SK-N-SH (cell line): ENCODE measurements at regions not wholly inside any gene's neighbourhood (a gene's known extent, or its start where the extent isn't known, plus 50 kb on each side); places are given as distances from the start of the nearest gene placed in this dataset.

Experiments
- CTCF ChIA-PET: fragments of 300-600, 350-600 bp; formaldehyde crosslinking; extraction: SDS; loops from one replicate; lab custom pipeline; 2021; lab: Yijun Ruan, JAX
- POLR2A ChIA-PET: fragments of 350-600 bp; sonication (Branson Sonifier 250); formaldehyde crosslinking; extraction: SDS; loops from one replicate; lab custom pipeline; 2020; ENCODE audit warnings: antibody characterized with exemption, inconsistent platforms; lab: Yijun Ruan, JAX
- DNase-seq: peaks from one replicate; pipeline ENCODE4 v3.0.0; 2012
- H2AFZ ChIP-seq: fragments of 200-600 bp; sonication (generic); 2 replicates; pipeline ENCODE4 v1.8.1; 2016; ENCODE audit warnings: antibody characterized with exemption, mild to moderate bottlenecking, low read depth
- H3F3A ChIP-seq: fragments of 200-600 bp; sonication (generic); replicated peaks from 2 replicates; pipeline ENCODE3; 2016; ENCODE audit warnings: antibody characterized with exemption, mild to moderate bottlenecking; ENCODE audit not compliant: insufficient read depth
- H3K27ac ChIP-seq, 2 experiments: fragments of 200-500 bp in 1 of 2; fragments of 200-600 bp in 1 of 2; sonication (Bioruptor generic) in 1 of 2; sonication (generic), shearing (Covaris generic) in 1 of 2; 2 replicates each; pipeline versions ENCODE4 v1.5.1 to v1.6.1; 2014 to 2016; ENCODE audit warnings: low read depth in 2 of 2, inconsistent platforms in 1 of 2, low read length in 1 of 2, mild to moderate bottlenecking in 1 of 2, mixed read lengths in 1 of 2
- H3K27me3 ChIP-seq: fragments of 200-600 bp; sonication (generic), shearing (Covaris generic); 2 replicates; pipeline ENCODE4 v1.6.1; 2016; ENCODE audit warnings: mixed run types; ENCODE audit not compliant: insufficient read depth
- H3K36me3 ChIP-seq, 2 experiments: fragments of 200-500 bp in 1 of 2; fragments of 200-600 bp in 1 of 2; sonication (Bioruptor generic) in 1 of 2; sonication (generic) in 1 of 2; replicated peaks in 1 of 2; 2 replicates each; pipeline versions ENCODE3 to v1.5.1; 2014 to 2016; ENCODE audit warnings: low read length in 1 of 2, mild to moderate bottlenecking in 1 of 2; ENCODE audit not compliant: insufficient read depth in 2 of 2, control insufficient read depth in 1 of 2
- H3K4me1 ChIP-seq, 2 experiments: fragments of 200-500 bp in 1 of 2; fragments of 200-600 bp in 1 of 2; sonication (Bioruptor generic) in 1 of 2; sonication (generic), shearing (Covaris generic) in 1 of 2; 2 replicates each; pipeline versions ENCODE4 v1.5.1 to v1.6.1; 2014 to 2016; ENCODE audit warnings: low read depth in 1 of 2, low read length in 1 of 2, mixed run types in 1 of 2; ENCODE audit not compliant: insufficient read depth in 2 of 2, control insufficient read depth in 1 of 2
- H3K4me2 ChIP-seq: fragments of 200-600 bp; sonication (generic), shearing (Covaris generic); 2 replicates; pipeline ENCODE4 v1.6.1; 2017; ENCODE audit warnings: mixed run types
- H3K4me3 ChIP-seq, 2 experiments: fragments of 200-500 bp in 1 of 2; fragments of 200-600 bp in 1 of 2; sonication (Bioruptor generic) in 1 of 2; sonication (generic), shearing (Covaris generic) in 1 of 2; 2 replicates each; pipeline versions ENCODE4 v1.5.1 to v1.8.1; 2014 to 2016; ENCODE audit warnings: low read depth in 2 of 2, inconsistent platforms in 1 of 2, low read length in 1 of 2, mild to moderate bottlenecking in 1 of 2, mixed read lengths in 1 of 2, moderate library complexity in 1 of 2
- H3K79me2 ChIP-seq: fragments of 200-600 bp; sonication (generic); 2 replicates; pipeline ENCODE4 v1.8.1; 2017; ENCODE audit warnings: mild to moderate bottlenecking; ENCODE audit not compliant: insufficient read depth
- H3K9ac ChIP-seq: fragments of 200-600 bp; sonication (generic); 2 replicates; pipeline ENCODE4 v1.6.1; 2017; ENCODE audit warnings: mixed run types
- H3K9me2 ChIP-seq: fragments of 200-600 bp; sonication (generic); 2 replicates; pipeline ENCODE4 v1.6.1; 2017; ENCODE audit warnings: mixed run types
- H3K9me3 ChIP-seq: fragments of 200-600 bp; sonication (generic); 2 replicates; pipeline ENCODE4 v1.6.1; 2017; ENCODE audit warnings: mixed run types, mild to moderate bottlenecking, moderate library complexity
- H4K20me1 ChIP-seq: fragments of 200-600 bp; sonication (generic); 2 replicates; pipeline ENCODE4 v1.6.1; 2017; ENCODE audit warnings: mild to moderate bottlenecking, mixed run types; ENCODE audit not compliant: insufficient read depth
- CHD2 ChIP-seq: fragments of 150-350 bp; IDR thresholded peaks from 2 replicates; pipeline ENCODE4 v1.6.1; 2018; ENCODE audit warnings: low read length; ENCODE audit not compliant: partially characterized antibody
- EZH2phosphoT487 ChIP-seq: fragments of 200-600 bp; sonication (generic); IDR thresholded peaks from 2 replicates; pipeline ENCODE4 v1.6.1; 2017; ENCODE audit warnings: low read depth, mixed run types, mild to moderate bottlenecking, antibody characterized with exemption, moderate library complexity, borderline replicate concordance
- FOSL2 ChIP-seq: IDR thresholded peaks from 2 replicates; pipeline ENCODE4 v1.4.0; 2012; ENCODE audit warnings: low read depth, mild to moderate bottlenecking, moderate library complexity, borderline replicate concordance
- FOXJ3 ChIP-seq: sonication (generic); formaldehyde crosslinking; IDR thresholded peaks from 2 replicates; pipeline ENCODE4 v1.5.1; 2020; ENCODE audit warnings: mild to moderate bottlenecking, missing genetic modification reagents
- FOXM1 ChIP-seq: IDR thresholded peaks from 2 replicates; pipeline ENCODE4 v1.4.0; 2012; ENCODE audit warnings: low read depth, mild to moderate bottlenecking
- GABPA ChIP-seq: IDR thresholded peaks from 2 replicates; pipeline ENCODE4 v1.4.0; 2012; ENCODE audit warnings: low read depth, mild to moderate bottlenecking
- MAX ChIP-seq: IDR thresholded peaks from 2 replicates; pipeline ENCODE4 v1.4.0; 2012; ENCODE audit warnings: low read depth
- MXI1 ChIP-seq: IDR thresholded peaks from 2 replicates; pipeline ENCODE4 v1.6.1; 2012; ENCODE audit warnings: mild to moderate bottlenecking, low read depth, low read length, improper control_type of control experiment
- PBX3 ChIP-seq: IDR thresholded peaks from 2 replicates; pipeline ENCODE4; 2012
- RCOR1 ChIP-seq: fragments of 150-350 bp; IDR thresholded peaks from 2 replicates; pipeline ENCODE4 v1.6.1; 2017; ENCODE audit warnings: antibody characterized with exemption, low read length
- REST ChIP-seq: IDR thresholded peaks from 2 replicates; pipeline ENCODE4 v1.6.1; 2012; ENCODE audit warnings: mild to moderate bottlenecking, low read depth, low read length, moderate library complexity
- RFX5 ChIP-seq: IDR thresholded peaks from 2 replicates; pipeline ENCODE4 v1.6.1; 2012; ENCODE audit warnings: mild to moderate bottlenecking, improper control_type of control experiment, low read length
- RXRA ChIP-seq: IDR thresholded peaks from 2 replicates; pipeline ENCODE4 v1.4.0; 2012; ENCODE audit warnings: low read depth, mild to moderate bottlenecking, borderline replicate concordance
- SIN3A ChIP-seq: IDR thresholded peaks from 2 replicates; pipeline ENCODE4 v1.6.1; 2012; ENCODE audit warnings: low read depth, mild to moderate bottlenecking, low read length, moderate library complexity, borderline replicate concordance
- TCF12 ChIP-seq: IDR thresholded peaks from 2 replicates; pipeline ENCODE4 v1.4.0; 2012
- ZBTB33 ChIP-seq: IDR thresholded peaks from 2 replicates; pipeline ENCODE4 v1.4.0; 2012; ENCODE audit warnings: low read depth, borderline replicate concordance
- WGBS: methylation state at CpG from one replicate; pipeline ENCODE4 v1.1.6; 2017; ENCODE audit warnings: low lambda C conversion rate; 5-methylcytosine and 5-hydroxymethylcytosine counted together

- 79% methylated on average over 2 of the region's 17 CpGs for WGBS
- POLR2A ChIA-PET = no interaction called here
- TF ChIP-seq FOXJ3 (no peak), REST (peak; percentile 82), MAX (no peak), FOXM1 (no peak), PBX3 (no peak), TCF12 (no peak)
- TF ChIP-seq, all 33 proteins: peak for 1
Observed at GRCh38 chr9:136607334-136607919, 55.3 kb upstream of the EGFL7 start.

GRCh38 chr9:136606687-136607333 lies 55.9 kb upstream of the EGFL7 start:
- no peak for DNase-seq
- H2AFZ ChIP-seq = no peak overlapping the region
- no peaks in the 10 kb centered on the region for H3K9me3 ChIP-seq
- POLR2A ChIA-PET = no interaction called here
- H3K36me3 ChIP-seq = no peaks in the 10 kb centered on the region
- no peaks in the 10 kb centered on the region for H3K79me2 ChIP-seq
- no peak overlapping the region for H3K4me3 ChIP-seq
- no peaks in the 10 kb centered on the region for H3F3A ChIP-seq
- WGBS = 83% methylated on average over 8 of the region's 19 CpGs
- H4K20me1 ChIP-seq = no peaks in the 10 kb centered on the region
- H3K4me1 ChIP-seq = peaks cover 0 to 12% of the 10 kb centered on the region in 2 experiments; a peak in 1 of 4 replicates
- no peak overlapping the region for H3K27ac ChIP-seq
- no peaks in the 10 kb centered on the region for H3K9me2 ChIP-seq
- no peak overlapping the region for H3K9ac ChIP-seq
- CTCF ChIA-PET = interaction anchor here (1.0 to 6.9 kb wide), 6 partner anchors 16 to 120 kb away, joined by 3 to 63 read pairs (median 4); no protein-coding TSS in a partner anchor
- no peak overlapping the region for H3K4me2 ChIP-seq
- H3K27me3 ChIP-seq = no peaks in the 10 kb centered on the region
- TF ChIP-seq MAX (no peak), MXI1 (no peak), EZH2phosphoT487 (no peak), GABPA (no peak), FOXM1 (no peak), RXRA (no peak), PBX3 (no peak), RFX5 (no peak), RCOR1 (no peak), CHD2 (no peak), ZBTB33 (no peak), FOSL2 (no peak), SIN3A (no peak)

More at GRCh38 chr9:136607334-136607919, 55.3 kb upstream of the EGFL7 start:
- Histone ChIP-seq H3K9ac (no peak overlapping the region), H3K36me3 (no peaks in the 10 kb centered on the region), H3K9me2 (no peaks in the 10 kb centered on the region), H3K4me1 (peaks cover 0 to 8% of the 10 kb centered on the region in 2 experiments; a peak in 1 of 4 replicates), H3K79me2 (no peaks in the 10 kb centered on the region), H3K9me3 (no peaks in the 10 kb centered on the region), H3K4me2 (no peak overlapping the region), H2AFZ (no peak overlapping the region), H3K27me3 (no peaks in the 10 kb centered on the region), H3K4me3 (no peak overlapping the region), H3K27ac (no peak overlapping the region), H4K20me1 (no peaks in the 10 kb centered on the region), H3F3A (no peaks in the 10 kb centered on the region)
- DNase-seq = no peak
- CTCF ChIA-PET = interaction anchor here (1.0 to 6.9 kb wide), 7 partner anchors 12 to 120 kb away, joined by 3 to 63 read pairs (median 3); no protein-coding TSS in a partner anchor
